ENCODE measurements at regions not wholly inside any gene's neighbourhood (a gene's known extent, or its start where the extent isn't known, plus 50 kb on each side); places are given as distances from the start of the nearest gene placed in this dataset.

DNA sequence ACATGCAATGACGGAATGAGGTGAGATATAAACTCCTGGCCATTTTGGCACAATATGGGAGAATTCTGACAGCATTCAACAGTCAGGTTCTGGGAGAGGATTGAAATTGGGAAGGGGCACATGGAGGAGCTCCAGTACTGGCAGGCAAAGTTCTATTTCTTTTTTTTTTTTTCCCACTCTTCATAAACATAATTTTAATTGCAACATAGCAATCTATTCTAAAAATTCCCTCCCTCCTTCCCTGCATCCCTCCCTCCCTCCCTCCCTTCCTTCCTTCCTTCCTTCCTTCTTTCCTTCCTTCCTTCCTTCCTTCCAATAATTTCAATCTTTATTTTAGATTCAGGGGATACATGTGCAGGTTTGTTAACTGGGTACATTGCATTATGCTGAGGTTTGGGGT, 93.2 kb downstream of the PTCSC3 start:
- DNase-seq (ENCODE audit: low read depth): no peak

DNA sequence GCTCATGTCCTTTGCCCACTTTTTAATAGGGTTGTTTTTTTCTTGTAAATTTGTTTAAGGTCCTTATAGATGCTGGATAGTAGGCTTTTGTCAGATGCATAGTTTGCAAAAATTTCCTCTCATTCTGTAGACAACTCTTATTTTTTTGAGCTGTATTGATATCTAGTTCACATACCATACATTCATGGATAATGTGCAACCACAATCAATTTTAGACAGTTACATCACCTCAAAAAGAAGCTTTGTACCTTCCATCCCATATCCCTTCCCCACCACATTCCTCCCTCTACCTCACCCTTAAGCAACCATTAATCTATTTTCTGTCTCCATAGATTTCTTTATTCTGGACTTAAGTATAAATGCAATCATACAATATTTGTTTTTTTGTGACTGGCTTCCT, 98.4 kb downstream of the PTCSC3 start:
- no peak for DNase-seq (ENCODE audit: low read depth)

DNA sequence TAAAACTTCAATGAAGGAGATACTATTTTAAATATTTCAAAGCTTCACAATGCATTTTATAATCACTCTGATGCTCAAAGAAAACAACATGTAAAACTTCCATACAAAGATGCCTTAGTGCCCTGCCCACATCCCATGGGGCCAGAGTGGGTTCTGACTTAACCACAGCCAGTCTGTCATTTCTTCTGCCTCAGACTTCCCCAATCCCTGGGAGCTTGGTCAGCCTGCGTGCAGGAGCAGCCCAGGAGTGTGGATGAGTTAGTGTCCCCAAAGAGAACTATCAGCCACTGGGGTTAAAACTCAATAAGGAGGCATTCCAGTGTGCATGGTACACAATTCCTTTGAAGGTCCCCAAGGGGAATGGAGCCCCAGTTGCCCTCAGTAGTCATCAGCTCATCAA, 100.3 kb downstream of the PTCSC3 start:
- no peak for DNase-seq (ENCODE audit: low read depth)

DNA sequence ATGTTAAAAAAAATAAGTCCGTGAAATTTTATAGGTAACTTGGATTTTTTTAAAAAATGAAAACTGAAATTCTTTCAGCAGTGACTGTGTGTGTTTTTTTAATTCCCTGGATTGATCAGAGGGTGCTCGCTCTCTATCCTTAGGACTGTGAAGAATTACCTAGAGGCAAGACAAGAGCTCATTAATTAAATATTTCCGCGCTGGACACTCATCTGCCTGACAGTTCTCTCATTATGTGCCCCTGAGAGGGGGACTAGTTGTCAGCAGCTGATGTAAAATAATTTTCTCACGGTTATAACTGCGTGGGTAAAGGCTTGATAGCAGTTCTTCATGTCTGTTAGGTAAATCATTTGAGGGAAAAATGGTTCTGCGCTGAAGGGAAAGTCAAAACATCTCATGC, 101.3 kb downstream of the PTCSC3 start:
- DNase-seq (ENCODE audit: low read depth): no peak

DNA sequence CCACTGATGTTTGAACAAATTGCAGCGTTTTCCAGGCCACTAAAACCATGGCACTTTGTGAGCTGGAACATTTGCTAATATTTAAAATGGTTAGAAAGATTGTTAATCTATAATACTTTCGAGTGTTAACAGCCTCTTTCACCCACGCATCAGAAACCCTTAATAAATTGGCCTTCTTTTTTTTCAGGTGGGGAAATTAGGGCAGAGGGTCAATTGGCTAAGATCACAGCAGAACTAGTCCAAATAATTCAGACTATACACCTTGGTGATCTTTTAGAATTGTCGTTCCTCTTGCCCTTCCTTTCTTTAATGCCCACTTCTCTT, 105.8 kb downstream of the PTCSC3 start:
- no peak for DNase-seq (ENCODE audit: low read depth)

DNA sequence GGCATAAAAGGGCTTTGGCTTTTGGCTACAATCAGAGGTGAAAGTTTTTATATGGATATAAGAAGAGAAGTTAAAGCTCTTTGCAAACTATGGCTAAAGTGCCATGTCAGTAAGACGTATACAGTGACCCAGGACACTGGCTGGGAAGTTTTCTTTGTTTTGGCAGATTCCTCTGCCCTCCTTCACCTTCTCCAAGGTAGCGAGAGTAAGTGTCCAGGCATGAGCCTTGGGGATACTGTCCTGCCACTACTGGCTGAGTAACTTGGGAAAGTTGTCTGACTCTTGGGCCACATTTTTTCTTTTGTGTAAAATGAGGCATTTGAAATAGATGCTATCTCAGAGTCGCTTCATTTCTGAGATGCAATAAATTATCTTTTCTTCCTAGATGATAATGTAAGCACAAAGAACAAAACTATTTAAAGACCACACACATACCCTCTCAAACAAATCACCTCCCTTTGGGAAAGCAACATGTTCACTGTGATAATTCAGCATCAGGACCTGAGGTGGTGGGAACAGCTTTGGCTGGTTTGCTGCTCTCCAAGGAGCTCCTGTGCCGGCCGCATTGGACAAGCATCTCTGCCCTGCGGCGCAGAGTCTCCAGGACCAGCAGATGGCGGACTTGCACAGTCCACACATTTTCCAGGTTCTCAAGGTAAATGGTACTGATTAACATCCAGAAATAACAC, 106.3 kb downstream of the PTCSC3 start:
- peak; percentile 38 for DNase-seq (ENCODE audit: low read depth)

DNA sequence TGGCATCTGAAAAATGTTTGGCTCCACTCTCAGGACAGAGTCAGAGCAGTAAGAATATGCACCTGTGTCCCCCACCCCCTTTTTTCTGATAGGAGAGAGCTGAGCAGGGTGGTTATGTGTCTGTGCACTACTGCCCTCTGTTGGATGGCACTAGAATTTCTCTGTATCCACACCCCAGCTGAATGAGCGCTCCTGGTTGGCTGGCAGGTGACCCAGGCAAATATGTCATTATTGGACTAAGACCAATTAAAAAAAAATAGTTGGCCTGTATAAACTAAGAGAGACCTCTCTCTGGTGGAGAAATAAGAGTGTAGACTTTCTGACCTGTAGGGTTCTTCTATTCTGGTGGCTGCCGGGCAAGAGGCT, 107.0 kb downstream of the PTCSC3 start:
- DNase-seq (ENCODE audit: low read depth): no peak

DNA sequence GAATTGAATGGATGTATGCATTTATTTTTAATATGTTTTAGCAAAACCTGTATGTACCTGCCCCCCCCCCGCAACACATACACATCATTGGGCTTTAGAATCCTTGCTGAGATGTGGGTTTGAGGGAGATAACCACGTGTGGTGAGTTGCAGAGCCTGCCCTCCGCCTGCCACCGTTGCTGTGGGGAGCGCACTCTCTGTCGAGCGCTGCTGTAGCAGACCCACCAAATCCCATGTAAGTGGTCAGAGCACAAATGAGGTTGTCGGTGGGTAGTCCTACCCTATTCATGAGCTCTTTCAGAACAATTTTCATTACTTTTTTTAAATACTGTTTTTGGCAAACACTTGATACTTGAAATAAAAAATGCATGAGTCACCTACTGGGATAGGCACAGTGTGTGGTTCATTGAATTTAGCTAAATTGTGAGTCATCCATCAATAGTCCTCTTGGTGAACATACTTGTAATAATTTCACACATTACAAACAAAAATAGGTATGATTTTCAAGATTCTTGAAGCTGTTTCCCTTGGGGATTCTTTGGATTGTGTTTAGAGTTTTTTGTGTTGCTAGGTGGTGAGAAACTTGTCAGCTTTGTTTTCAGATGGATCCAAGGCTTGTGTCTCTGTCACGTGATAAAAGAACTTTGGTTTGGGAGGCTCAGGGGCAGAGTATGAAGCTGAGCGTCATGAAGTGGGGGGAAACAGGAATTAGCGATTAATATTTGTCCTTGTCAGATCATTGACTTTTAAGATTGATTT, 107.6 kb downstream of the PTCSC3 start:
- peak; percentile 31 for DNase-seq (ENCODE audit: low read depth)

DNA sequence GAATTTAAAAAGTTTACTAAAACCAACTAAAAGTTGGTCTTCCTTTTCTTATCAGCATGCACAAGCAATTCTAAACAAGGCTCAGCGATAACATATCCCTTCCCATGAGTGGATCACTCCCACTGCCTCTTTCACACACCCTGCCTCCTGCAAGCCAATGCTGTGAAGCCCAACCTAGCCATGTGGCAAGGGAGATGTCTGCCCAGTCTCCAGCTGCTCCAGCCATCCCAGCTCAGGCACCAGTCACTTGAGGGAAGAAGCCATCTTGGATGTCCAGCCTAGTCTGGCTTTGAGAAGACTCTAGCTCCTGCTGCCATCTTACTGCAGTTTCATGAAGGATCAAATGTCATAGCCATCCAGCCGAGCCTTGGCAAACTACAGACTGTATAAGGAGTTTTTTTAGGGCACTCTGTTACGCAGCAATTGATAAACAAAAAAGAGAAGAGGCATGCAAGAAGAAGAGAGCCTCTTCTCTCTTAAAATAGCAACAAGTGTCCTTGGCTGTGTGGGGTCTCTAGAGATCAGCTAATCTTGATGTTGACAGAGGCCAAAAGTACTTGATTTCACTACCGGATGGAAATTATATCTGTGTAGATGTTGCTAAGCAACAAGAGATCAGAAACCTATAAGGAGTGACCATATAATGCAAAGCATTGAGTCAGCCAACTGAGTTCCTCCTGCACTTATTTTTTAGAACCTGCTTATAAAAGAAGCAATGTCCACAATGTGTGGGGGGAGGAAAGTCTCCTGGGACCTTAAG, 108.9 kb downstream of the PTCSC3 start:
- DNase-seq (ENCODE audit: low read depth): no peak

DNA sequence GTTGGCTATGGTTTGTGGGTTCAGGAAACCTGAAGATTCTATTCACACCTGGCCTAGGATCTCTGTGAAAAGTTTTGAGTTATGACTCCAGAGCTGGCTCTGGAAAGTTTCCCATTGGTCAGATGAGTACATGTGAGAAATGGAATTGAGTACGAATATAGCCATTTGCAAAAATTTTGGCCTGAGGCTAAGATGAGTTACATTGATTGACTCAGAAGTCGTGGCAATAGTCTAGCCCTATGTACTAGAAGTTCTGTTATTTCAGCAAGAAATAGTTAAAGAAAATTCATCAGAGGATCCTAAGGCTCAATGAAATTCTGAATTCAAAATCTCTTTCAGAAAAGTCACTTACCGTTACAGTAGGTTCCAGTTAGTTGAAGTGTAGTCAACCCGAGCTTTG, 109.9 kb downstream of the PTCSC3 start:
- no peak for DNase-seq (ENCODE audit: low read depth)

DNA sequence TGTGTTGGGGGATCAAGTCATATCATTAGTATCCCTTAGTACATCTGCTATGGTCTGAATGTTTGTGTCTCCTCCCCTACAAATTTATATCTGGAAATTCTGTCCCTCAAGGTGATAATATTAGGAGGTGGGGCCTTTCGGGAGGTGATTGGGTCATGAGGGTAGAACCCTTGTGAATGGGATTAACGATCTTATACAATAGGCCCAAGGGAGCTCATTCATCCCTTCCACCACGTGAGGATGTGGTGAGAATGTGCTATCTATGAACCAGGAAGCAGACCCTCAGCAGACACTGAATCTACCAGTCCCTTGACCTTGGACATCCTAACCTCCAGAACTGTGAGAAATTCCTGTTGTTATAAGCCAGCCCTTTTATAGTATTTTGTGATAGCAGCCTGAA, 110.7 kb downstream of the PTCSC3 start:
- DNase-seq (ENCODE audit: low read depth): no peak

DNA sequence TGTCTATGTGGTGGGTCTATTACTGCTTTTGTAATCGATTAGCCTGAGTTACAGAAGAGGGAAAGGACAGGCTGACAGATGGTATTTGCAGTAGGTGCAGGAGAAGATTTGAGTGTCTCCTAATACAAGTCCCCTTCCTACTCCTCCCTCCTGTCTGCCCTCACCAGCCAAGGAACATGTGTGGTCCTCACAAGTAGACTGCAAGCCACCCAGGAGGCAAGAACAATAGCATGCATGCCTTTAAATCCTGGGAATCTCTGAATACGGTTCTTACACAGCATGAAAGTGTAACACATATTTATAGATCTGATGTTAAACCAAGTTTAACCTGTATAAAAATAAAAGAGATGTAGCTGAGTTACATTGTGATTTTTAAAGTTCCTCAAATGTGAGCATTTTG, 117.0 kb downstream of the PTCSC3 start:
- no peak for DNase-seq (ENCODE audit: low read depth)

DNA sequence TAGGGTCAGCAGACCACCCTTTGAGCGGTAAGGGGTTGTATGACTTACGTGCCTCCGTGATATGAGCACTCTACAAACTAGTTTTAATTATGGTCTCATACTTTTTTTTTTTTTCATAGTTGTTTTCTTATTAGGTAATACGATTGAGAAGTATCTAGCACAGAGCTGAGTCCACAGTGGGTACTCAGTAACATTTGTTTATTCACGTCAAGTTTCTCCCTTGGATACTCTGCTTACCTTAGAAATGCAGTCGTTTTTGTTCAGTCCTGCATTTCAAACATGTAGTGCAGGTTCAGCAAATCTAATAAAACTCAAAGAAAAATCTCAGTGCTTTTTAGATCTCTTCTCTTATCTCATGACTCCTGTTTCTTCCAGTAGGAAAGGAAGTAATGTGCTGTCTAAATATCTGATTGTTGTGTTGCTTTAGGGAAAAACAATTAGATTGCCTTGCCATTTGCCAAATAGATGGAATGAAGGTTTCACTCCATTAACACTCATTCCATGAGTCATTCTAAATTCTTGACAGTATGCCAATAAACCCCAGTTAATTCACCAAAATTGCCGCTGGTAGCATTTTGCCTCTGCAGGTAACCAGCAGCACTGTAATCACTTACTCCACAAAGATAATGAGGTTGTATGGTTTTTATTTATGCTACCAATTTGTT, 118.9 kb downstream of the PTCSC3 start:
- no peak for DNase-seq (ENCODE audit: low read depth)

DNA sequence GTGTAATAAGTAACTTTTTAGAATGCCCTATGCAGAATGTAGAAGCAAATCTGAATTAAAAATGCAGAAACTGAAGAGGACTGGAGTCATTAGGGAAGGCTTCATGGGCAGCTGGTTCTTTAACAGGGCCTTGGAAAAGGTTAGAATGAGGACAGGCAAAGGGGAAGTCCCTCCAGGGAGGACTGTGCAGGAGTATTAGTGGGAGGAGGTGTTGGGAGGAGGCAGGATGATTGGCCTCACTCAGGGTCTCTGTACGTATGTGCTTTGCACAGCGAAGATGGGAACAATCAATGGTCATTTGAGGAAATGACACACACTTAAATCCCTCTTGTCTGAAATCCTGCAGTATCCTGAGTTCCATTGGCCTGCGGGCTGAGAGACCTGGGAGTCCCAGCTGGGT, 119.7 kb downstream of the PTCSC3 start:
- no peak for DNase-seq (ENCODE audit: low read depth)

DNA sequence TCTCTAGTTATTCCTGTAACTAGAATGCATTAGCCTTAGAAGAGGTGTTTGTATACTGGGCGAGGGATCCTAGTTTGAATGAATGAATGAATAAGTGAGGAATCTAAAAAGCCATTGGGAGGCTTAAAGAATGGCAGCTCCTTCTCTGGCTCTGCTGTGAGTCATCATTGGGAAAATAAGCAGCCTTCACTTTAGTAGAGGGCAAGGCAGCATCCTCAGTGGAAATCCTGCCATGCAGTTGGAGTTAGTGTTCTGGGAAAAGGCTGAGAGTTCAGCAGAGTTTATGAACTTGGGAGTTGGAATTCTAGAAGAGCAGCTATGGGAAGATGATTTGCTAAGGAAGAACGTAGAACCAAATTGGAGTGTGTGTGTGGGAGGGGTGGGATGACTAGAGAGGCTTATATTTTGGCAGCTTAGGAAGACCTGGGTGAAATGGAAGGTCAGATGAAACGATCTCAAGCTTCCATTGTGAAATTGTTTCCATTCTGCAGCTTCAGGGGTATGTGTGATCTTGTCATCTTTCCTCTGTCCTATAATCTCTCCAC, 120.8 kb downstream of the PTCSC3 start:
- DNase-seq (ENCODE audit: low read depth): no peak

DNA sequence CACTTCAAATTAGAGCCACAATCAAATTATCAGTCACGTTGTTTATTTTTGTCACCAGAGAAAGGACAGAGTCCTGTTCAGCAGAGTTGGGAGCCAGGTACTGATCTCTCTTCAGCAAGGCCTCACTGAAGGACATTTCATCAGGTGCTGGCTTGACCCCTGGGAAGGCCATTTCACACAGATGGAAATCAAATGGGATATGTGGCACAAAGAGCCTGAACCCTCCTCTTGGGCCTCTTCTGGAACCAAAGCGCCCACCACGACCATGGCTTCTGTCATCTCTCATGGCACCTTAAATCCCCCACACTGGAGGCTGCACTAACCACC, 121.5 kb downstream of the PTCSC3 start:
- DNase-seq (ENCODE audit: low read depth): no peak

DNA sequence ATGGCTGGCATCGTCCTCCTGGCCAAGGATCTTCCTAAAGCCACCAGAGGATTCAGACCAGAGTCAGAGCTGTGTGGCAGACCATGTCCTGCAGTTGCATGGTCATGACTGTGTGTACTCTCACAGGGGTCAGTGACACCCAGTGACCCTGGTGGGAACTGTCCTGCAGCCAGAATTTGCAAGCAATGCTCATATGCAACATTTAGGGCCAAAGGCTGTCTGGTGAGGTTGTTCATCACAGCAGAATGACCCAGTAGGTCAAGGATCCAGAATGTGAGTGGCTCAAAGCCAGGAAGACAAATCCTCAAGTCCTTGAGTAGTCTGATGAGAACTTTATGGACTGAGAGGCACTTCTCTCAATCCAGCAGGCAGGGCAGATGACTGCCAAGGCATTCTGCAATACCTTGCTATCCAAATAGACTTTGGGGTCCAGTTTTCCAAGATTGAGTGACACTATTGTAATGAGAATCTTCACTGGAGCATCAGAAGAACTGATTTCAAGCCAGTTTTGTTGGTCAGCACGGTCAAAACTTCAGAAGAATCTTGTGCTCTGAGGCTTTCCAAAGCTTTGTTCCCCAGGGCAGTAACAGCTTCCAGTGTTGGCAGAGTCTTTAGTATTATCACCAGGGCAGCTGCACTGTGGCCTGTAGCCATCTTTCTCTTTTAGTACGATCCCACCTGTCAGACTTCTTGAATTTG, 122.0 kb downstream of the PTCSC3 start:
- DNase-seq (ENCODE audit: low read depth): no peak

DNA sequence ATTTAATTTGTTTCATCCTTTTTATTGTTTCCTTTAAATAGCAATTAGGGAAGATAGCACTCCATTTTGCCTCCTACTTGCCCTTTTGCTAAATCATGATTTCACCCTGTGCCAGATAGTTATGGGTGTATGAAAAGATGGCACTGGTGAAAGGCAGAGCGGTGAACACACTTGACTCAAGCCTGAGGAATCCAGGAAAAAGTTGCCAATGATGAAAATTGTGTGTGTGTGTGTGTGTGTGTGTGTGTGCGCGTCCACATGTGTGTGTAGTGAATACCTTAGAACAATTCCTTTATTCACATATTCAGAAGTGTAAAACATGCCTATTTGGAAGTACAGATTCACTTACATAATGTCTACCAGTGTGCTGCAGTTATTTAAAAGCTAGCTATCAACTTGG, 123.8 kb downstream of the PTCSC3 start:
- no peak for DNase-seq (ENCODE audit: low read depth)

DNA sequence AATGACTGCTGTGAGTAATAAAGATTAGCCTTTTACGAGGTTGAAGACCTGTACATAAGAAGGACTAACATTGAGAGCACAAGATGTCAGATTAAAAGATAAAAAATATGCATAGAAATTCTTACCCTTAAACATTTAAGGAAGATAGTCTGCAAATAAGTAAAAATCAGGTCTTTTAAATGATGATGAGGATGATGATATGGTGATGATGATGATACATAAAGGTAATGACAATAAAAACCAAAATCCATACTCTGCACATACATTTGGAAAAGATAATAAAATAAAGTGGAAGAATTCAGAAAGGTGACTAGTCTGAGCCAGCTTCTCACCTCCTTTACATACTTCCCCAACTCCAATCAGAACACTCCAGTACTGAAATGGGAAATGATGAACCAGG, 124.5 kb downstream of the PTCSC3 start:
- DNase-seq (ENCODE audit: low read depth): no peak

DNA sequence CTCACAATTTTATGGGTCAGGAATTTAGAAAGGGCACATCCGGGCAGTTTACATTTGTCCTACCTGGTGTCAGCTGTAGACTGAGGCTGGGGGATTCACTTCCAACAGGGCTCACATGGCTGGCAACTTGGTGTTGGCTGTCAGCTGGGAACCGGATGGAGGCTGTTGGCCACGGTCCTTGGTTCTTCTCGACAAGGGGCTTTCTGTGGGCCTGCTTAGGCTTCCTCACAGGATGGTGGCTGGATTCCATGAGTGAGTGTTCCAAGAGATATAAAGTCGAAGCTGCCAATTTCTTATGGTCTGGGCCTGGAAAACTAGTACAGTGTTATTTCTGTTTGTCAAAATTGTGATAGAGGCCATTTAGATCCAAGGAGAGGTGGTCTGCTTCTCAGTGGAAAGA, 127.9 kb downstream of the PTCSC3 start:
- DNase-seq (ENCODE audit: low read depth): no peak

DNA sequence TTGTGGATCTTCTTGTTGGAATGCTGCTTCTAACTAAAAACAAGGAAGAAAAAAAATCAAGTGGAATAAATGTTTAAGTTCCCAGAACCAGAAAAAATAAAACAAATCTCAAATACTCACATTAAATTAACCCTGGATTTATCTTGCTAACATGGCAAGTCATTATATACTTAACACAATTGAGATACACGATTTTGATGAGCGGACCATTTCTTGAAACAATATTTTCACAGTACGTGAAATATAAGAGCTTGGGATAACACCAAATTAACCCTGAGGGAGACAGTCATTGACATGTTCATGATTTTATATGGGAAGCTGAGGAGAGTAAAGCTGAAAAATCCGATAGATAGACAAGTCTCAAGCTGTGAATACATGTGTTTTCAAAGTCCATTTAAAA, 128.6 kb downstream of the PTCSC3 start:
- no peak for DNase-seq (ENCODE audit: low read depth)

DNA sequence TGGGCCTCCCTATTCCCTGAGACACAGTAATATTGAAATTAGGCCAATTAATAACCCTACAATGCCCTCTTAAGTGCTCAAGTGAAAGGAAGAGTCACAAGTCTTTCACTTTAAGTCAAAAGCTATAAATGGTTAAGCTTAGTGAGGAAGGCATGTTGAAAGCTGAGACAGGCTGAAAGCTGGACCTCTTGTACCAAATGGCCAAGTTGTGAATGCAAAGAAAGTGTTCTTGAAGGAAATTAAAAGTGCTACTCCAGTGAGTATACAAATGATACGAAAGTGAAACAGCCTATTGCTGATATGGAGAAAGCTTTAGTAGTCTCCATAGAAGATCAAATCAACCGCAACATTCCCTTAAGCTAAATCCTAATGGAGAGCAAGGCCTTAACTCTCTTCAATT, 140.8 kb downstream of the PTCSC3 start:
- no peak for DNase-seq (ENCODE audit: low read depth)
